ENCODE measurements at regions not wholly inside any gene's neighbourhood (a gene's known extent, or its start where the extent isn't known, plus 50 kb on each side); places are given as distances from the start of the nearest gene placed in this dataset.

DNA sequence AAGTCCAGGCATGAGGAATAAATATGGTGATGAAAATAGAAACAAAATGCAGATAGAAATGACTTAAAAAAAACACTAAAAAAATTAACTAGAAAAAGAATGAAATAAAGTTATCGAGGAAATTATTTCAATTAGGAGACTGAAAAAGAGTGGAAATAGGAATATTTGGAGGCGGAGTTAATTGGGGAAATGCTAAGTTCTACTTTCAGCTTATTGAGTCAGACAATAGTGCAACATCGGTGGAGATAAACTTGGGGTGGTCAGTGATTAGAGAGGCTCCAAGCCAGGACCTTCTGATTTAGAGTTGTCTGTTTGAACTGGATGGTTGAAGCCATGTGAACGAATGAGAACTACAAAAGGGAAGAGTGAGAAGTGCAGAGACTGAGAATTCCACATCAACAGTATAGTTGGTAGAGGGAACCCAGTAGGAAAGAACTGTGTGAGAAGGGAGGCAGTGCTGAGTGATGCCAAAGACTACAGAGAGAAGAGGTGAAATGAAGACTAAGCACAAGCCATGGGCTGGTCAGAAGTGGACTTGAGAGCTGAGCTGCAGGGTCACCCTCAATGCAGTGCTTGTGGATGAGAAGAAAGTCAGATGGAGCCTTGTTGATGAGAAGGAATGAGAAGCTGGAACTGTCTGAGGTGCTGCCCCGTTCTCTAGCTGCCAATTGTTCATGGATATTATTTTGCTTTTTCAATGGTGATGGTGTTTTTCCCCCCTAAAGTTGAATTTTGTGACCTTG lies 160.7 kb downstream of the ICE1 start:
- FAIRE-seq = no peak
- DNase-seq (ENCODE audit: insufficient read length) = no peak
- TF ChIP-seq TAF1 (IDR thresholded peaks at IDR 0.05; ENCODE audit: borderline replicate concordance, low read depth, low read length) (no peak), POLR2AphosphoS5 (IDR thresholded peaks at IDR 0.05; ENCODE audit: low read depth, low read length) (no peak), POLR2A (IDR thresholded peaks at IDR 0.05; ENCODE audit: low read depth, low read length) (no peak)

GRCh38 chr5:5581080-5581479 lies 158.6 kb downstream of the ICE1 start:
- no peak for DNase-seq (ENCODE audit: insufficient read length)
- TF ChIP-seq TAF1 (IDR thresholded peaks at IDR 0.05; ENCODE audit: borderline replicate concordance, low read depth, low read length) = no peak
- no peak for TF ChIP-seq POLR2A (IDR thresholded peaks at IDR 0.05; ENCODE audit: low read depth, low read length)
- TF ChIP-seq POLR2AphosphoS5 (IDR thresholded peaks at IDR 0.05; ENCODE audit: low read depth, low read length) = no peak
- no peak for FAIRE-seq

DNA sequence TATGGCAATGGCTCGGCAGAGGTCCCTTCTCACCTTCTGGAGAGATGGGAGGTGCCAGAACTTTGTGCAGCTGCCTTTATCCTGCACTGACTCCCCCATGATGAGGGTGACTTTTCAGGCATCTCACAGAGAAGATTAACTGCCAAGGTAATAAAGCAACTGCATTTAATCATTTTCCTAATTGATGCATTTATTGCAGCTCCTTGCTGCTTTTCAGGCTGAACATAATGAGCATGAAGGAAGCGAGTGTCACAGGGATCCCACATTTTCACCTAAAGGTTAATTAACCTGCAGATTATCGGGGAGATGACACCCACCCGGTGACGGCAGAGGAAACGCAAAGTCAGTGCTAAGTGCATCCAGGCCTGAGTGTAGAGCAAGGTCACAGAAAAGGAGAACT lies 154.3 kb downstream of the ICE1 start:
- FAIRE-seq (no peak), DNase-seq (ENCODE audit: insufficient read length) (no peak)
- no peak for TF ChIP-seq POLR2AphosphoS5 (IDR thresholded peaks at IDR 0.05; ENCODE audit: low read depth, low read length)
- no peak for TF ChIP-seq TAF1 (IDR thresholded peaks at IDR 0.05; ENCODE audit: borderline replicate concordance, low read depth, low read length)
- no peak for TF ChIP-seq POLR2A (IDR thresholded peaks at IDR 0.05; ENCODE audit: low read depth, low read length)

GRCh38 chr5:5575461-5575860 lies 153.0 kb downstream of the ICE1 start:
- DNase-seq (ENCODE audit: insufficient read length) = no peak
- TF ChIP-seq POLR2AphosphoS5 (IDR thresholded peaks at IDR 0.05; ENCODE audit: low read depth, low read length) (no peak), TAF1 (IDR thresholded peaks at IDR 0.05; ENCODE audit: borderline replicate concordance, low read depth, low read length) (no peak), POLR2A (IDR thresholded peaks at IDR 0.05; ENCODE audit: low read depth, low read length) (no peak)
- no peak for FAIRE-seq

DNA sequence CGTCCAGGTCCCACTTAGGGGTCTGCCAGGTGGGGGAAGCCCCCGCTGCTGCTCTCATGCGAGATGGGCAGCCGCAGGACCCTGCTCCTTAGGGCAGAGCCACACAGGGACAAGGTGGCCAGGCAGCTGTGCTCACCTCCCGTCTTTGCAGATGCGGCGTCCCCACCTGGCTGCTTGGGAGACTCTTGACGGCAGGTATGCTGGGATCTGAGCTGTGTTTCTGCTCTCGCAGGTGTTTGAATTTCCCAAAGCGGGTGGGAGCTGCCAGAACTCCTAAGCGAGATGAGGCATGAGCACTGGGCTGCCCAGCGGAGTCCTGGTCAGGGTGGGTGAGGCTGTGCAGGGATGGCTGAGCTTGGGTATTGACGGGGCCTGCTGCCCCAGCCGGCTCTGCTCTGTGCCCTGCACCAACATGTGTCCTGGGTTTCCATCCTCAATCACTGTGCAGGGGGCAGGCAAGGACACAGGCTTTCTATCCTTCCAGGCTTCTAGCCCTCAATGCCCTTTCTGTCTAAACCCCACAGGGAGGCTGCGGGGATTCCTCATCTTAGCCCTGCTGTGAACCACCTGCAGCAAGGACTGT lies 151.4 kb downstream of the ICE1 start:
- DNase-seq (ENCODE audit: insufficient read length) (no peak), FAIRE-seq (no peak)
- no peak for TF ChIP-seq POLR2A (IDR thresholded peaks at IDR 0.05; ENCODE audit: low read depth, low read length)
- no peak for TF ChIP-seq POLR2AphosphoS5 (IDR thresholded peaks at IDR 0.05; ENCODE audit: low read depth, low read length)
- no peak for TF ChIP-seq TAF1 (IDR thresholded peaks at IDR 0.05; ENCODE audit: borderline replicate concordance, low read depth, low read length)

DNA sequence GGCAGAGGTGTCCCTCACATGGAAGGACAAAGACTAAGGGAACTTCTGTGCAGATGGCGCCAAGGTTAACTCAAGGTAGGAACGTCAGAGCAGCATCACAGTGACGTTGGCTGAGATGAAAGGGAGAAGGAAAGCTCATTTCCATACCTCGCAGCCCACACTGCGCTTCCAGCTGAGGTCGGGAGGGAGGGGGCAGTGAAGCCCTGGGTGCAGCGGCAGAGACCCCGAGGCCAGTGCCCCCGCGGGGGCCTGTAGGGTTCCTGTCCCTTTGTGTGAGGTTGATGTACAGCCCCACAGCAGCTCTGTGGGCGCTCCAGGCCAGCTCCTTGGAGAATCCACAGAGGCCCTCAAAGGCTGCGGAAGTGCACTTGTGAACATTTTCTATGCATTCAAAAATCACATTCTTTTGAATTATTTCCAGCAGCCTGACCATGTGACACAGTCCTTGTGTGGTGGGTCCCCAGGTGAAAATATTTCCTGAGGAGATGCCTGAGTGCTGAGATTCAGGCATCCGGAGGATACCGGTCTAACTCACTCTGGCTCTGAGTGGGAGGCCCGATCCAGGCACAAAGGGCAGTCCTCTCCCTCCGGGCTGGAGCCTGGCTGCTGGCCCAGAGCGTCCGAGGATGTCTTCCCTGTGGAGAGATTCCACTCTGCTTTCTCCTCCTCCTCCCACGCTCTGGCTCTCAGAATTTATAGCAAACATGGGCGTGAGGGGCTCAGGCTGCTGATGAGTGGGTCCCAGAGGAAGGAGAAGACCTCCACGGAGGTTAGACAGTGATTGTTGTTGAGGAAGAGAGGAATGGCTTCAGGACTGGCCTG lies 150.7 kb downstream of the ICE1 start:
- FAIRE-seq (no peak), DNase-seq (ENCODE audit: insufficient read length) (no peak)
- no peak for TF ChIP-seq TAF1 (IDR thresholded peaks at IDR 0.05; ENCODE audit: borderline replicate concordance, low read depth, low read length)
- TF ChIP-seq POLR2A (IDR thresholded peaks at IDR 0.05; ENCODE audit: low read depth, low read length) = no peak
- no peak for TF ChIP-seq POLR2AphosphoS5 (IDR thresholded peaks at IDR 0.05; ENCODE audit: low read depth, low read length)

GRCh38 chr5:5572010-5572865 lies 149.8 kb downstream of the ICE1 start:
- FAIRE-seq = no peak

GRCh38 chr5:5570646-5571045 lies 148.2 kb downstream of the ICE1 start:
- FAIRE-seq = no peak
- DNase-seq (ENCODE audit: insufficient read length) = no peak
- no peak for TF ChIP-seq POLR2A (IDR thresholded peaks at IDR 0.05; ENCODE audit: low read depth, low read length)
- no peak for TF ChIP-seq POLR2AphosphoS5 (IDR thresholded peaks at IDR 0.05; ENCODE audit: low read depth, low read length)
- no peak for TF ChIP-seq TAF1 (IDR thresholded peaks at IDR 0.05; ENCODE audit: borderline replicate concordance, low read depth, low read length)

More at GRCh38 chr5:5572010-5572865, 149.8 kb downstream of the ICE1 start:
- TF ChIP-seq POLR2AphosphoS5 (IDR thresholded peaks at IDR 0.05; ENCODE audit: low read depth, low read length) (no peak), TAF1 (IDR thresholded peaks at IDR 0.05; ENCODE audit: borderline replicate concordance, low read depth, low read length) (no peak), POLR2A (IDR thresholded peaks at IDR 0.05; ENCODE audit: low read depth, low read length) (no peak)
- no peak for DNase-seq (ENCODE audit: insufficient read length)

DNA sequence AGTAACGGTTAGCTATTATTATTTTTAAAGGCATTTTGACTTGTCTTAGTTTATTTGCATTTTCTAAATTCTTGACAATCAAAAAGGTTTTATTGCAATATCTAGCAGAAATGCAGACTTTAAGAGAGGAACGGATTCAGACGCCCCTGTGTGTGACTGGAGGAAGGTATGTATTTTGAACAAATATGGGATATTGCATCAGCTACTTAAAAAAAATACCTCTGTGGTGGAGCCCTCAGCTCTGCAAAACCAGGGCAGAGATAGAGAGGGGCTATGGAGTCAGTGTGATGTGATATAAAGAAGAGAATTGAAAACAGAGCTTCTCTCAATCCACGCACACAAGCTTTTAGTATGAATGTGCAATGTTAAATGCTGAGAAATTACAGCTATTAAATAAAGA lies 142.4 kb downstream of the ICE1 start:
- DNase-seq (ENCODE audit: insufficient read length) = no peak
- no peak for FAIRE-seq
- TF ChIP-seq TAF1 (IDR thresholded peaks at IDR 0.05; ENCODE audit: borderline replicate concordance, low read depth, low read length) = no peak
- TF ChIP-seq POLR2AphosphoS5 (IDR thresholded peaks at IDR 0.05; ENCODE audit: low read depth, low read length) = no peak
- no peak for TF ChIP-seq POLR2A (IDR thresholded peaks at IDR 0.05; ENCODE audit: low read depth, low read length)

- no peak for DNase-seq (ENCODE audit: insufficient read length)
- no peak for FAIRE-seq
- TF ChIP-seq POLR2AphosphoS5 (IDR thresholded peaks at IDR 0.05; ENCODE audit: low read depth, low read length) = no peak
- TF ChIP-seq TAF1 (IDR thresholded peaks at IDR 0.05; ENCODE audit: borderline replicate concordance, low read depth, low read length) = no peak
- no peak for TF ChIP-seq POLR2A (IDR thresholded peaks at IDR 0.05; ENCODE audit: low read depth, low read length)
Observed at GRCh38 chr5:5560016-5560415, 137.5 kb downstream of the ICE1 start.

Data from GM12892 (cell line).